HG02642 (cell line): ENCODE measurements at regions not wholly inside any gene's neighbourhood (a gene's known extent, or its start where the extent isn't known, plus 50 kb on each side); places are given as distances from the start of the nearest gene placed in this dataset.
"Not testable (repeated sequence)": the region's sequence is repeated elsewhere in the genome, so short reads cannot be mapped to it uniquely, and the experiment has no call there.

Experiments
- ATAC-seq: cut with Tn5 transposase; IDR thresholded peaks from one replicate; pipeline ENCODE4 v1.9.1; 2021; ENCODE audit warnings: mild to moderate bottlenecking; ENCODE audit not compliant: unreplicated experiment, poor library complexity

- ATAC-seq: no peak
Observed at GRCh38 chr4:1544861-1545281, 138.6 kb upstream of the NKX1-1 start.

GRCh38 chr4:1544435-1544834, 138.2 kb upstream of the NKX1-1 start:
- ATAC-seq: not testable (repeated sequence)

GRCh38 chr4:1543976-1544375, 137.7 kb upstream of the NKX1-1 start:
- ATAC-seq: no peak

- no peak for ATAC-seq
Observed at GRCh38 chr4:1543561-1543960, 137.3 kb upstream of the NKX1-1 start.

- ATAC-seq: no peak
Observed at GRCh38 chr4:1542516-1543320, 136.5 kb upstream of the NKX1-1 start.

GRCh38 chr4:1542226-1542490, 135.9 kb upstream of the NKX1-1 start:
- ATAC-seq: no peak

- ATAC-seq: no peak
Observed at GRCh38 chr4:1541449-1542225, 135.4 kb upstream of the NKX1-1 start.

- no peak for ATAC-seq
Observed at GRCh38 chr4:1540601-1541375, 134.5 kb upstream of the NKX1-1 start.

- no peak for ATAC-seq
Observed at GRCh38 chr4:1539859-1540600, 133.8 kb upstream of the NKX1-1 start.

- ATAC-seq: no peak
Observed at GRCh38 chr4:1538941-1539772, 132.9 kb upstream of the NKX1-1 start.

- no peak for ATAC-seq
Observed at GRCh38 chr4:1538096-1538410, 131.8 kb upstream of the NKX1-1 start.

GRCh38 chr4:1537410-1538095, 131.3 kb upstream of the NKX1-1 start:
- no peak for ATAC-seq

- ATAC-seq: no peak
Observed at GRCh38 chr4:1536579-1537409, 130.6 kb upstream of the NKX1-1 start.

GRCh38 chr4:1535926-1536578, 129.8 kb upstream of the NKX1-1 start:
- no peak for ATAC-seq

- ATAC-seq: no peak
Observed at GRCh38 chr4:1534876-1535526, 128.8 kb upstream of the NKX1-1 start.

- ATAC-seq: no peak
Observed at GRCh38 chr4:1534095-1534872, 128.0 kb upstream of the NKX1-1 start.
